G401.6 (cell line): ENCODE measurements at regions not wholly inside any gene's neighbourhood (a gene's known extent, or its start where the extent isn't known, plus 50 kb on each side); places are given as distances from the start of the nearest gene placed in this dataset.
A peak's percentile ranks its signal among the peaks of the same experiment; 100 is the strongest.
"Not testable (repeated sequence)": the region's sequence is repeated elsewhere in the genome, so short reads cannot be mapped to it uniquely, and the experiment has no call there.

Experiments used
- FAIRE-seq: peaks from 2 replicates; lab custom pipeline; 2012; peaks lifted over from hg19 to GRCh38; lab: Jason Lieb, UNC

- no peak for FAIRE-seq
Measured at GRCh38 chr13:65378484-65378883, 1851.7 kb downstream of the PCDH9 start.

- FAIRE-seq: no peak
Measured at GRCh38 chr13:65368832-65369231, 1861.3 kb downstream of the PCDH9 start.

- no peak for FAIRE-seq
Measured at GRCh38 chr13:65353951-65354350, 1876.2 kb downstream of the PCDH9 start.

GRCh38 chr13:65353150-65353549, 1877.0 kb downstream of the PCDH9 start:
- not testable (repeated sequence) for FAIRE-seq

GRCh38 chr13:65347420-65348030, 1882.6 kb downstream of the PCDH9 start:
- FAIRE-seq: no peak

GRCh38 chr13:65343898-65344663, 1886.1 kb downstream of the PCDH9 start:
- no peak for FAIRE-seq

GRCh38 chr13:65342541-65343337, 1887.4 kb downstream of the PCDH9 start:
- FAIRE-seq: peak; percentile 25

GRCh38 chr13:65339241-65339640, 1890.9 kb downstream of the PCDH9 start:
- FAIRE-seq: no peak

GRCh38 chr13:65336916-65337315, 1893.2 kb downstream of the PCDH9 start:
- FAIRE-seq: no peak

- FAIRE-seq: no peak
Measured at GRCh38 chr13:65336087-65336749, 1893.9 kb downstream of the PCDH9 start.

GRCh38 chr13:65330691-65331090, 1899.4 kb downstream of the PCDH9 start:
- FAIRE-seq: no peak

GRCh38 chr13:65330287-65330686, 1899.8 kb downstream of the PCDH9 start:
- FAIRE-seq: no peak

GRCh38 chr13:65323192-65323591, 1906.9 kb downstream of the PCDH9 start:
- not testable (repeated sequence) for FAIRE-seq

- FAIRE-seq: not testable (repeated sequence)
Measured at GRCh38 chr13:65321423-65321822, 1908.7 kb downstream of the PCDH9 start.

GRCh38 chr13:65314008-65314407, 1916.1 kb downstream of the PCDH9 start:
- FAIRE-seq: no peak

- no peak for FAIRE-seq
Measured at GRCh38 chr13:65310663-65311328, 1919.3 kb downstream of the PCDH9 start.

GRCh38 chr13:65309906-65310305, 1920.2 kb downstream of the PCDH9 start:
- no peak for FAIRE-seq

GRCh38 chr13:65308729-65309128, 1921.4 kb downstream of the PCDH9 start:
- not testable (repeated sequence) for FAIRE-seq

GRCh38 chr13:65307056-65307455, 1923.1 kb downstream of the PCDH9 start:
- FAIRE-seq: no peak

GRCh38 chr13:65302691-65303090, 1927.4 kb downstream of the PCDH9 start:
- no peak for FAIRE-seq

- peak; percentile 41 for FAIRE-seq
Measured at GRCh38 chr13:65301506-65301905, 1928.6 kb downstream of the PCDH9 start.

- no peak for FAIRE-seq
Measured at GRCh38 chr13:65300220-65300619, 1929.9 kb downstream of the PCDH9 start.
